Brain microvascular endothelial cell (primary cell): ENCODE measurements at regions not wholly inside any gene's neighbourhood (a gene's known extent, or its start where the extent isn't known, plus 50 kb on each side); places are given as distances from the start of the nearest gene placed in this dataset.
A peak's percentile ranks its signal among the peaks of the same experiment; 100 is the strongest.

ENCODE experiments used
- DNase-seq: peaks from one replicate; pipeline ENCODE4 v3.0.0-alpha.2; 2020
- H3K27ac ChIP-seq: fragments of 250-450 bp; sonication (Bioruptor Pico); 2 replicates; pipeline ENCODE4 v1.5.1; 2020; ENCODE audit warnings: mild to moderate bottlenecking, moderate library complexity
- H3K27me3 ChIP-seq: fragments of 250-450 bp; sonication (Bioruptor Pico); replicated peaks from 2 replicates; pipeline ENCODE4 v1.5.1; 2020; ENCODE audit warnings: mild to moderate bottlenecking
- H3K36me3 ChIP-seq: fragments of 250-450 bp; sonication (Bioruptor Pico); replicated peaks from 2 replicates; pipeline ENCODE4 v1.5.1; 2020; ENCODE audit warnings: mild to moderate bottlenecking
- H3K4me3 ChIP-seq: 2 replicates; pipeline ENCODE4 v1.5.1; 2011; ENCODE audit warnings: low read depth, mild to moderate bottlenecking, control low read depth, low read length, moderate library complexity
- CTCF ChIP-seq: IDR thresholded peaks from 2 replicates; pipeline ENCODE4 v1.5.1; 2011; ENCODE audit warnings: low read depth, mild to moderate bottlenecking, moderate library complexity, low read length, control low read depth, inconsistent platforms; ENCODE audit errors: missing control alignments
- in situ Hi-C: cut with HindIII; loops from 2 replicates; pipeline ENCODE4 v1.10.0; 2017; ENCODE audit warnings: low sequenced_read_pairs, low pct_ligation_motif_present

- no peak for DNase-seq
- no peak overlapping the region for H3K4me3 ChIP-seq
- no peak for TF ChIP-seq CTCF
- H3K36me3 ChIP-seq = no peaks in the 10 kb centered on the region
- in situ Hi-C loops = loop anchor here (25.0 kb wide), 2 partner anchors 116 to 159 kb away; no protein-coding TSS in a partner anchor
- no peak overlapping the region for H3K27ac ChIP-seq
- H3K27me3 ChIP-seq = no peaks in the 10 kb centered on the region
Observed at GRCh38 chr4:74546057-74546456, 101.1 kb downstream of the AREG start.

GRCh38 chr4:74547042-74547441, 102.1 kb downstream of the AREG start:
- Histone ChIP-seq H3K27me3 (no peaks in the 10 kb centered on the region), H3K36me3 (no peaks in the 10 kb centered on the region), H3K4me3 (no peak overlapping the region), H3K27ac (no peak overlapping the region)
- no peak for DNase-seq
- in situ Hi-C loops = loop anchor here (25.0 kb wide), 2 partner anchors 115 to 160 kb away; no protein-coding TSS in a partner anchor
- no peak for TF ChIP-seq CTCF

GRCh38 chr4:74548561-74548960, 103.6 kb downstream of the AREG start:
- no peak for TF ChIP-seq CTCF
- Histone ChIP-seq H3K4me3 (no peak overlapping the region), H3K36me3 (no peaks in the 10 kb centered on the region), H3K27ac (no peak overlapping the region), H3K27me3 (no peaks in the 10 kb centered on the region)
- in situ Hi-C loops = loop anchor here (25.0 kb wide), 2 partner anchors 114 to 161 kb away; no protein-coding TSS in a partner anchor
- no peak for DNase-seq

GRCh38 chr4:74549936-74550335, 105.0 kb downstream of the AREG start:
- no peak for DNase-seq
- TF ChIP-seq CTCF = no peak
- Histone ChIP-seq H3K27me3 (no peaks in the 10 kb centered on the region), H3K27ac (no peak overlapping the region), H3K4me3 (no peak overlapping the region), H3K36me3 (no peaks in the 10 kb centered on the region)
- in situ Hi-C loops = loop anchor here (25.0 kb wide), 2 partner anchors 112 to 163 kb away; no protein-coding TSS in a partner anchor

GRCh38 chr4:74555231-74555630, 110.3 kb downstream of the AREG start:
- H3K36me3 ChIP-seq = no peaks in the 10 kb centered on the region
- peak; percentile 21 for DNase-seq
- no peak overlapping the region for H3K27ac ChIP-seq
- TF ChIP-seq CTCF = no peak
- no peaks in the 10 kb centered on the region for H3K27me3 ChIP-seq
- no peak overlapping the region for H3K4me3 ChIP-seq
- in situ Hi-C loops = no loop called here

GRCh38 chr4:74555843-74556242, 110.9 kb downstream of the AREG start:
- H3K36me3 ChIP-seq = no peaks in the 10 kb centered on the region
- TF ChIP-seq CTCF = no peak
- in situ Hi-C loops = no loop called here
- DNase-seq = no peak
- no peaks in the 10 kb centered on the region for H3K27me3 ChIP-seq
- H3K27ac ChIP-seq = no peak overlapping the region
- H3K4me3 ChIP-seq = no peak overlapping the region
